GM12878 (cell line): ENCODE measurements at regions not wholly inside any gene's neighbourhood (a gene's known extent, or its start where the extent isn't known, plus 50 kb on each side); places are given as distances from the start of the nearest gene placed in this dataset.

Experiments used
- BCL11A ChIP-seq: IDR thresholded peaks from 2 replicates; pipeline ENCODE4 v1.6.1; 2011; ENCODE audit warnings: low read depth, low read length
- CREB1 ChIP-seq: IDR thresholded peaks from 2 replicates; pipeline ENCODE4 v1.6.1; 2012; ENCODE audit warnings: low read depth, mild to moderate bottlenecking, inconsistent platforms
- JUND ChIP-seq: IDR thresholded peaks from 2 replicates; pipeline ENCODE4 v1.6.1; 2012; ENCODE audit warnings: low read depth, mild to moderate bottlenecking, low read length, improper control_type of control experiment, moderate library complexity
- TBL1XR1 ChIP-seq: IDR thresholded peaks from 2 replicates; pipeline ENCODE4 v1.6.1; 2012; ENCODE audit warnings: low read depth, low read length, improper control_type of control experiment
- TF ChIP-seq, protein P1 (sequence below): fragments of 450-650 bp; IDR thresholded peaks from 2 replicates; pipeline ENCODE4 v1.6.1; 2014; ENCODE audit warnings: mild to moderate bottlenecking

DNA sequence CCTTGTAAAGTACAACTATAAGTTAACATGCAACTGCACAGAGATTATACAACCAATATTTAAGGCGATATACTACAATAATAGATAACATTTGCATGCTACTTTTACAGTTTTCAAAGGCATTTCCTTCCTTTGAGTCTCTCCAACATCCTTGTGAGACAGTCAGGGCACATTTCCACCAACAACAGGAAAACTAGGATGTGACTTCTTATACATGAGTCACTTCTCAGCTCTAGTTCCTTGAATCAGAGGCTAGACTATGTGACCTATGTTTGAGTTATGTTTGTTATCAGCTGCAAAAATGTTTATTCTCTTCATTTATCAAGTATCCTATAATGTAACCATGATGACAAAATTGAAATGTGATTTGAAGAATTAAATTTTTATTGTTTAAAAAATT, 51.7 kb upstream of the TFAP2D start (continued):
- TF ChIP-seq, protein P1, sequence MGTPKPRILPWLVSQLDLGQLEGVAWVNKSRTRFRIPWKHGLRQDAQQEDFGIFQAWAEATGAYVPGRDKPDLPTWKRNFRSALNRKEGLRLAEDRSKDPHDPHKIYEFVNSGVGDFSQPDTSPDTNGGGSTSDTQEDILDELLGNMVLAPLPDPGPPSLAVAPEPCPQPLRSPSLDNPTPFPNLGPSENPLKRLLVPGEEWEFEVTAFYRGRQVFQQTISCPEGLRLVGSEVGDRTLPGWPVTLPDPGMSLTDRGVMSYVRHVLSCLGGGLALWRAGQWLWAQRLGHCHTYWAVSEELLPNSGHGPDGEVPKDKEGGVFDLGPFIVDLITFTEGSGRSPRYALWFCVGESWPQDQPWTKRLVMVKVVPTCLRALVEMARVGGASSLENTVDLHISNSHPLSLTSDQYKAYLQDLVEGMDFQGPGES, result no peak
- TF ChIP-seq JUND, result no peak
- no peak for TF ChIP-seq CREB1
- no peak for TF ChIP-seq BCL11A
- TF ChIP-seq TBL1XR1, result no peak
